T-helper 17 cell (primary cell): ENCODE measurements at regions not wholly inside any gene's neighbourhood (a gene's known extent, or its start where the extent isn't known, plus 50 kb on each side); places are given as distances from the start of the nearest gene placed in this dataset.
"Not testable (repeated sequence)": the region's sequence is repeated elsewhere in the genome, so short reads cannot be mapped to it uniquely, and the experiment has no call there.

ENCODE experiments used
- ATAC-seq: fragments of 150-1000 bp; cut with Tn5 transposase; 2 replicates; pipeline ENCODE4 v1.10.0; 2021; ENCODE audit warnings: mild to moderate bottlenecking, moderate library complexity
- DNase-seq, 3 donors: peaks; one replicate each; pipeline versions ENCODE4 v3.0.0 to v3.0.0-alpha.2; 2020 to 2021
- H3K9me3 ChIP-seq: one replicate; pipeline ENCODE4 v1.7.0; 2013; ENCODE audit warnings: low read length, mild to moderate bottlenecking; ENCODE audit not compliant: control insufficient read depth, poor library complexity, severe bottlenecking
- H3K27ac Mint-ChIP-seq: one replicate; pipeline ENCODE4 v1.8.0; 2022; ENCODE audit warnings: mild to moderate bottlenecking, moderate library complexity, mixed read lengths
- H3K27me3 Mint-ChIP-seq: one replicate; pipeline ENCODE4 v1.8.0; 2022; ENCODE audit warnings: mixed read lengths
- H3K36me3 Mint-ChIP-seq: one replicate; pipeline ENCODE4 v1.8.0; 2022; ENCODE audit warnings: low read depth, mixed read lengths
- H3K4me1 Mint-ChIP-seq: one replicate; pipeline ENCODE4 v1.8.0; 2022; ENCODE audit warnings: mild to moderate bottlenecking, mixed read lengths
- H3K4me3 Mint-ChIP-seq: one replicate; pipeline ENCODE4 v1.8.0; 2022; ENCODE audit warnings: mild to moderate bottlenecking, moderate library complexity, mixed read lengths

GRCh38 chr4:19021617-19022016 lies 1000.1 kb upstream of the LCORL start:
- Mint-ChIP-seq H3K4me1 (no peaks in the 10 kb centered on the region), H3K4me3 (no peak overlapping the region), H3K27ac (no peak overlapping the region), H3K27me3 (no peaks in the 10 kb centered on the region), H3K36me3 (no peaks in the 10 kb centered on the region)
- ATAC-seq (no peak), DNase-seq (no peak)
- H3K9me3 ChIP-seq, result no peaks in the 10 kb centered on the region

DNA sequence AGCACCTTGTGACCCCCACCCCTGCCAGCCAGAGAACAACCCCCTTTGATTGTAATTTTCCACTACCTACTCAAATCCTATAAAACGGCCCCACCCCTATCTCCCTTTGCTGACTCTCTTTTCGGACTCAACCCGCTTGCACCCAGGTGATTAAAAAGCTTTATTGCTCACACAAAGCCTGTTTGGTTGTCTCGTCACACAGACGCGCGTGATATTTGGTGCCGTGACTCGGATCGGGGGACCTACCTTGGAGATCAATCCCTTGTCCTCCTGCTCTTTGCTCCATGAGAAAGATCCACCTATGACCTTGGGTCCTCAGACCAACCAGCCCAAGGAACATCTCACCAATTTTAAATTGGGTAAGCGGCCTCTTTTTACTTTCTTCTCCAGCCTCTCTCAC lies 995.0 kb upstream of the LCORL start:
- ATAC-seq, H3K4me3 Mint-ChIP-seq, DNase-seq, H3K36me3 Mint-ChIP-seq, H3K27me3 Mint-ChIP-seq, H3K4me1 Mint-ChIP-seq, H3K27ac Mint-ChIP-seq, H3K9me3 ChIP-seq: not testable (repeated sequence)

DNA sequence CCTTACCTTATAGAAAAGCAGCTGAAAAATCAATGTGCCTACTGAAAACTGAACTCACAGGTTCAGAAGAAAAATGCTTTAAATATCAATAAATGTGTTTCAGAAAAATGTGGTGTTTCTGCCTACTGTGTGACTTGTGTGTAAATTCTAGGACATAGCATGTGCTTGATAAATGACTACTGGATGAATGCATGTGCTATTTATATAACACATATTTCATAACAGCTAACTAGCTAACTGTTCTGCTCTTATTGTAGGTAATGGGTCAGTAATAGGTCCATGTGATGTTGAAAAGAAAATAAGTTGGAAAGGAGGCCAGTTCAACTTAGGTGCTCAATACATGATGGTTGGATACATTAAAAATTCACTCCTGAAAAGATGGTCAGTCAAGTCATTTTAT lies 993.0 kb upstream of the LCORL start:
- ATAC-seq (no peak), DNase-seq (no peak)
- Mint-ChIP-seq H3K27ac (no peak overlapping the region), H3K27me3 (no peaks in the 10 kb centered on the region), H3K36me3 (no peaks in the 10 kb centered on the region), H3K4me3 (no peak overlapping the region), H3K4me1 (no peaks in the 10 kb centered on the region)
- H3K9me3 ChIP-seq, result no peaks in the 10 kb centered on the region

DNA sequence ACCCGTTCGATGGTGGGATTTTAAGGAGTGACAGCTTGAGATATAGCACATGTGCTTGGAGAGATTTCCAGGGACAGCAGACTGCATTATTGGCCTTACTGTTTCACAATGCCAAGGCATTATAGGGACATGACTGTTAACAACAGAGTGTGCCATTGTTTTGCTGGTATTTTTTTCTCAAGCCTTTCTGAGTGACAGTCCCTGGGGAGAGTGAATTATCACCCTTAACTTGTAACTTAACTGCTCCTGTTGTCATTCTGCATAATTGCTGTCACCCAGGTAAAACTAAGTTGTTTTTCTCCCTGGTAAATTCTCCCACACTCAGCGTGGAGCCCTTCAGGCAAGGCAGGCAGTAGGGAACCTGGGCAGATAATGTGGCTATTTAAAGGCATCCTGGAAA lies 989.2 kb upstream of the LCORL start:
- H3K36me3 Mint-ChIP-seq, result no peaks in the 10 kb centered on the region
- no peak for DNase-seq
- no peak overlapping the region for H3K4me3 Mint-ChIP-seq
- H3K27me3 Mint-ChIP-seq, result no peaks in the 10 kb centered on the region
- no peak for ATAC-seq
- H3K27ac Mint-ChIP-seq, result no peak overlapping the region
- H3K4me1 Mint-ChIP-seq, result no peaks in the 10 kb centered on the region
- no peaks in the 10 kb centered on the region for H3K9me3 ChIP-seq

- H3K27me3 Mint-ChIP-seq, result no peaks in the 10 kb centered on the region
- H3K36me3 Mint-ChIP-seq, result no peaks in the 10 kb centered on the region
- ATAC-seq (no peak), DNase-seq (no peak)
- no peak overlapping the region for H3K4me3 Mint-ChIP-seq
- H3K4me1 Mint-ChIP-seq, result no peaks in the 10 kb centered on the region
- no peak overlapping the region for H3K27ac Mint-ChIP-seq
- no peaks in the 10 kb centered on the region for H3K9me3 ChIP-seq
These were observed 988.3 kb upstream of the LCORL start for GRCh38 chr4:19009881-19010280.

DNA sequence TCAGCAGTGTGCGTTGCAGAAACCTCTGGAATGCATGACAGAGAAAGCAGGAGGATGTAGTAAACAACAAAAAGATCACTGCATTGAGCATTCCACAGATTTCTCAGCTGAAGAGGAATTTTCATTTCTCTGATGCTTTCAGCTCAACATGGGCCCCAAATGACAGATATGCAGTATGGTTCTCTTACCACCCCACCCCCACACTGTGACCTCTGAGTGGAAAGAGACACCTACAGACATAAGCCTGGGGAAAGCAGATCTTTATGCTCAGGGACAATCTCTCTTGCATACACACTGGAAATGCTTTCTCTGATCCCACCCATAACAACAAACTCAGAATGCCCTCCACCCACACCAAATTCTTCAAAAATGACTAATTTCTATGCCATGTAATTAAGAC lies 983.7 kb upstream of the LCORL start:
- DNase-seq (no peak), ATAC-seq (no peak)
- Mint-ChIP-seq H3K27me3 (no peaks in the 10 kb centered on the region), H3K27ac (no peak overlapping the region), H3K4me1 (no peaks in the 10 kb centered on the region), H3K36me3 (no peaks in the 10 kb centered on the region), H3K4me3 (no peak overlapping the region)
- H3K9me3 ChIP-seq, result no peaks in the 10 kb centered on the region

- DNase-seq (no peak), ATAC-seq (no peak)
- Mint-ChIP-seq H3K4me1 (no peaks in the 10 kb centered on the region), H3K4me3 (no peak overlapping the region), H3K27me3 (no peaks in the 10 kb centered on the region), H3K27ac (no peak overlapping the region), H3K36me3 (no peaks in the 10 kb centered on the region)
- no peaks in the 10 kb centered on the region for H3K9me3 ChIP-seq
These were observed 980.6 kb upstream of the LCORL start for GRCh38 chr4:19002170-19002569.

GRCh38 chr4:18999595-18999994 lies 978.0 kb upstream of the LCORL start:
- no peaks in the 10 kb centered on the region for H3K27me3 Mint-ChIP-seq
- DNase-seq, result no peak
- no peak overlapping the region for H3K27ac Mint-ChIP-seq
- H3K4me3 Mint-ChIP-seq, result no peak overlapping the region
- H3K9me3 ChIP-seq, result no peaks in the 10 kb centered on the region
- ATAC-seq, result no peak
- H3K36me3 Mint-ChIP-seq, result no peaks in the 10 kb centered on the region
- H3K4me1 Mint-ChIP-seq, result no peaks in the 10 kb centered on the region

- Mint-ChIP-seq H3K4me1 (no peaks in the 10 kb centered on the region), H3K36me3 (no peaks in the 10 kb centered on the region), H3K4me3 (no peak overlapping the region), H3K27me3 (no peaks in the 10 kb centered on the region), H3K27ac (no peak overlapping the region)
- no peak for ATAC-seq
- no peak for DNase-seq
- H3K9me3 ChIP-seq, result no peaks in the 10 kb centered on the region
These were observed 959.7 kb upstream of the LCORL start for GRCh38 chr4:18981234-18981615.

DNA sequence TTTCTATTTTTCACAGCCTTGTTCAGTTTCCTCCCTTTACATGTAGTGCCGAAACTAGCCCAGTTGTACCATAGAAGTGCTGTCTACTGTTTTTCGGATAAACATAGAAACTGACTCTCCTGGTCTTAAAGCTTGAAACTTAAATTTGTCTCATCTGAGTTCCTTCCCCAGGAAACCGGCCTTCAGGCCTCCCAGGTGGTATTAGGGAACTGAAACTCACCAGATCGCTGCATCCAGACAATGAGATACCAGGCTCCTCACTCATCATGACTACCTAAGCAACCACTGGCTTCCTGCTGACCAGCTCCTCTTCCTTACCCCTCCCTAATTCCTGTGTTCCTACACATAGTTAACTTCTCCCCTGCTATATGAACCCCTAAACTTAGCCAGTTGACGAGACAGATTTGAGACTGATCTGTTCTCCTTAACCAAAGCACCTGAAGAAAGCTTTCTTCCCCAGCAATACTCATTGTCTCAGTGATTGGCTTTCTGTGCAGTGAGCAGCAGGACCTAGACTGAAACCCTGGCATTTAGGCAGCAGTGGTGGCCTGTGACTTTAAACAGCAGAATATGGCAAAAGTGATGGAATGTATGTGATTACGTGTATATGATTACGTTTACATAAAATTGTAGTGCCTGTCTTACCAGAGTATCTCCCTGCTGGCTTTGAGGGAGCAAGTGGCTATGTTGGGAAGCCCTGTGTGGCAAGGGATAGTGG lies 959.1 kb upstream of the LCORL start:
- Mint-ChIP-seq H3K36me3 (no peaks in the 10 kb centered on the region), H3K4me1 (no peaks in the 10 kb centered on the region), H3K27ac (no peak overlapping the region), H3K4me3 (no peak overlapping the region), H3K27me3 (no peaks in the 10 kb centered on the region)
- DNase-seq (no peak), ATAC-seq (no peak)
- no peaks in the 10 kb centered on the region for H3K9me3 ChIP-seq

DNA sequence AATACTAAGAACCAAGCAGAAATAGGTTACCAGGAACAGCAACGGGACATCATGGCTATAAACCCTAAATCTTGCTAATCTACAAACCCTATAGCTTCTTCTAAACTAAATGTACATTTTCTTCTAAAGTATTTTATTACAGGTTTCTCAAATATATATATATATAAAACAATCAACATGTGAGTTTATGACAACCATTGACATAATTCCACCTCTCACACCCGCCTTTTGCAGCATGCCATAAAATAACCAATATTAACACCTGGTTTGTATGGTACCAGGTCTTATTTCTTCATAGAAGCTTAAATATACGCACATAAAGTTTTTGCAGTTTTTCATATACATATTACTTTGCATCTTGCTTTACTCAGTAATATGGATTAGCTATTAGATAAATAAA lies 955.3 kb upstream of the LCORL start:
- H3K27ac Mint-ChIP-seq, result no peak overlapping the region
- no peaks in the 10 kb centered on the region for H3K9me3 ChIP-seq
- ATAC-seq (no peak), DNase-seq (no peak)
- no peaks in the 10 kb centered on the region for H3K36me3 Mint-ChIP-seq
- H3K4me3 Mint-ChIP-seq, result no peak overlapping the region
- no peaks in the 10 kb centered on the region for H3K4me1 Mint-ChIP-seq
- no peaks in the 10 kb centered on the region for H3K27me3 Mint-ChIP-seq

GRCh38 chr4:18975916-18976808 lies 954.6 kb upstream of the LCORL start:
- no peak overlapping the region for H3K27ac Mint-ChIP-seq
- no peak overlapping the region for H3K4me3 Mint-ChIP-seq
- H3K36me3 Mint-ChIP-seq, result no peaks in the 10 kb centered on the region
- H3K9me3 ChIP-seq, result no peaks in the 10 kb centered on the region
- no peaks in the 10 kb centered on the region for H3K27me3 Mint-ChIP-seq
- no peaks in the 10 kb centered on the region for H3K4me1 Mint-ChIP-seq
- DNase-seq, result no peak
- no peak for ATAC-seq

DNA sequence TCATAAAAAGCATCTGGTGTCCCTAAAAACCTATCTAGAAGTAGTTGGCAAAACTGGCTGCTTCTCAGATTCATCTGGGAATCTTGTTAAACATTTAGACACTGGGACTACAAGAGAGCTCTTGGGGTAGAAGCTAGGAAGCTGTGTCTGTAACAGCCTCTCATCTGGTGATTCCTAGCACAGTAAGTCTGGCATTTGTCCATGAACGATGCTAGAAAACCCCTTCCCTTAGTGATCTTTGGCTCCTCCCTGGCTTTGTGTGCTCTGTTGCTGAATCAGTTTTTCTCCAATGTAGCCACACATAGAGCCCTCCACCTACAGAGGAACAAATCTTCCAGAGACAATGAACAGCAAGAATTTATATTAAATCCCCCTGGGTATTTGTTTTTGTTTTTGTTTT lies 951.7 kb upstream of the LCORL start:
- Mint-ChIP-seq H3K4me1 (no peaks in the 10 kb centered on the region), H3K27me3 (no peaks in the 10 kb centered on the region), H3K4me3 (no peak overlapping the region), H3K27ac (no peak overlapping the region), H3K36me3 (no peaks in the 10 kb centered on the region)
- ATAC-seq (no peak), DNase-seq (no peak)
- H3K9me3 ChIP-seq, result no peaks in the 10 kb centered on the region

- Mint-ChIP-seq H3K36me3 (no peaks in the 10 kb centered on the region), H3K4me3 (no peak overlapping the region)
These were observed 940.3 kb upstream of the LCORL start for GRCh38 chr4:18961879-18962278.

More at GRCh38 chr4:18961879-18962278, 940.3 kb upstream of the LCORL start:
- ATAC-seq, result no peak
- no peak for DNase-seq
- H3K4me1 Mint-ChIP-seq, result no peaks in the 10 kb centered on the region
- no peaks in the 10 kb centered on the region for H3K27me3 Mint-ChIP-seq
- H3K9me3 ChIP-seq, result no peaks in the 10 kb centered on the region
- H3K27ac Mint-ChIP-seq, result no peak overlapping the region
